Activated CD8-positive, alpha-beta memory T cell treated with anti-CD3 and anti-CD28 coated beads, Interleukin-2, amount 10 ng/mL, durations not matched to agents 7 days and 5 days (primary cell): ENCODE measurements at regions not wholly inside any gene's neighbourhood (a gene's known extent, or its start where the extent isn't known, plus 50 kb on each side); places are given as distances from the start of the nearest gene placed in this dataset.

Source experiments
- ATAC-seq: fragments of 150-1000 bp; cut with Tn5 transposase; one replicate; pipeline ENCODE4 v1.10.0; 2021; ENCODE audit warnings: moderate library complexity
- CTCF ChIA-PET: fragments of 350-600 bp; sonication (Branson Sonifier 250); formaldehyde crosslinking; loops from one replicate; lab custom pipeline; 2021; ENCODE audit warnings: antibody characterized with exemption; lab: Charles Lee
- DNase-seq: peaks from one replicate; pipeline ENCODE4 v3.0.0-alpha.2; 2020
- H3K27ac Mint-ChIP-seq: one replicate; pipeline ENCODE4 v1.8.0; 2021; ENCODE audit warnings: mild to moderate bottlenecking, mixed read lengths
- H3K27me3 Mint-ChIP-seq: one replicate; pipeline ENCODE4 v1.8.0; 2021; ENCODE audit warnings: mixed read lengths
- H3K36me3 Mint-ChIP-seq: one replicate; pipeline ENCODE4 v1.8.0; 2021; ENCODE audit warnings: mild to moderate bottlenecking, mixed read lengths
- H3K4me1 Mint-ChIP-seq: one replicate; pipeline ENCODE4 v1.8.0; 2021; ENCODE audit warnings: mixed read lengths
- H3K4me3 Mint-ChIP-seq: one replicate; pipeline ENCODE4 v1.8.0; 2021; ENCODE audit warnings: mild to moderate bottlenecking, moderate library complexity, mixed read lengths
- H3K9me3 Mint-ChIP-seq: one replicate; pipeline ENCODE4 v1.8.0; 2022; ENCODE audit warnings: low read depth, mixed read lengths

DNA sequence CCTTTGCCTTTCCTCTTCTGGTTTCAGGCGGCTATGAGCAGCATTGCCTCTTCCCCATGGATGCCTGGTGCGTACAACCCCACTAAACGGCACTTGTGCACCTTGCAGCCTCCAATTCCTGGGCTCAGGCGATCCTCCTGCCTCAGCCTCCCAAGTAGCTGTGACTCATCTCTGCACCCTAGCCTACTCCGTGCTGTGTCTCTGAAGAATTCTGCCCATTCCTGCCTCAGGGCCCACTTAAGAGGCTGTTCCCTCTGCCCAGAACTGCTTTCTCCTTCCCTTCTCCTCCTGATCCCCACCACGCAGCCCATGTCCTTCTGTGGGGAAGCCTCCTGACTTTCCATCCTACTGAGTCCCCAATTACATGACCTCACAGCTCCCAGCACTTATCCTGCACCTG lies 142.2 kb upstream of the ZNF507 start:
- Mint-ChIP-seq H3K36me3 (no peaks in the 10 kb centered on the region), H3K4me3 (no peak overlapping the region), H3K27me3 (no peaks in the 10 kb centered on the region), H3K9me3 (no peaks in the 10 kb centered on the region), H3K27ac (no peak overlapping the region), H3K4me1 (peaks cover 10% of the 10 kb centered on the region)
- DNase-seq (no peak), ATAC-seq (no peak)
- CTCF ChIA-PET, result interaction anchor here (1.0 to 1.5 kb wide), 2 partner anchors 21 to 22 kb away, joined by 4 to 7 read pairs; no protein-coding TSS in a partner anchor

DNA sequence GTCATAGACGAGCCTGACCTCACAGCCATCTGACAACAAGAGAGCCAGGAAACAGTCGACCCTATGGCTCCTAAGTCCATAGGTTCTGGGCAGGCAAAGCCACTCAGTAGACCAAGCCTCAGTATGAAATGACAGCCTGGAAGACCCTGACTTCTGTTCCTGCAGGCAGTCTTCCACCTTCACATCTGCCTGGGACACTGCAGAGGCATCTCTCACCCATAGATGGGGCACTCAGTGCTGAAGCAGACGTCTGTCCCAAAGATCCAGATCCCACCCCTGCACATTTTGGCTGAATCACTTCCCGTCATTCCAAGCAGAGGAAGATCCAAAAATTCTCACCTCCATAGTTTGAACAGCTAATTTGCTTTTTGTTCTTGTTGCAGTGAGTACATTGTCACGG lies 139.3 kb upstream of the ZNF507 start:
- no peak for DNase-seq
- H3K4me3 Mint-ChIP-seq, result no peak overlapping the region
- H3K9me3 Mint-ChIP-seq, result peaks cover 6% of the 10 kb centered on the region
- no peak overlapping the region for H3K27ac Mint-ChIP-seq
- H3K27me3 Mint-ChIP-seq, result no peaks in the 10 kb centered on the region
- H3K36me3 Mint-ChIP-seq, result no peaks in the 10 kb centered on the region
- CTCF ChIA-PET, result no interaction called here
- ATAC-seq, result no peak
- peaks cover 9% of the 10 kb centered on the region for H3K4me1 Mint-ChIP-seq

DNA sequence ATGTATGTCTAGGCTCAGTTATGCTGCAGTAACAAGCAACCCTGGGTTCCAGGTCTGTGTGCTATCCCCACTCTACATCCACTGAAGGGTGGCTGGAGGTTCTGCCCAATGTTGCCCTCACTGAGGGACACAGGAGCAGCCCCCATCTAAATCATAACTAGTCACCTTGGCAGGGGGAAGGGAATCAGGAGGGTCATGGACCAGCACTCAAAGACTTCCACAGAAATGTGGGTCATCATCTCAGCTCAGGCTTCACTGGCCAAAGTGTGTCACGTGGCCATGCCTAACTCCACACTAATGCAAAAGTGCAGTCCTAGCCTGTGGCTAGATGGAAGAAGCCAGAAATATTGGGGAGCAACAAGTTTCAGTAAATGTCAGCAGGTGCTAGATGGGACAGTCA lies 137.3 kb upstream of the ZNF507 start:
- H3K4me1 Mint-ChIP-seq, result no peaks in the 10 kb centered on the region
- no peak for DNase-seq
- no peak overlapping the region for H3K27ac Mint-ChIP-seq
- no peak for ATAC-seq
- peaks cover 1% of the 10 kb centered on the region for H3K27me3 Mint-ChIP-seq
- CTCF ChIA-PET, result no interaction called here
- no peak overlapping the region for H3K4me3 Mint-ChIP-seq
- no peaks in the 10 kb centered on the region for H3K36me3 Mint-ChIP-seq
- peaks cover 6% of the 10 kb centered on the region for H3K9me3 Mint-ChIP-seq

DNA sequence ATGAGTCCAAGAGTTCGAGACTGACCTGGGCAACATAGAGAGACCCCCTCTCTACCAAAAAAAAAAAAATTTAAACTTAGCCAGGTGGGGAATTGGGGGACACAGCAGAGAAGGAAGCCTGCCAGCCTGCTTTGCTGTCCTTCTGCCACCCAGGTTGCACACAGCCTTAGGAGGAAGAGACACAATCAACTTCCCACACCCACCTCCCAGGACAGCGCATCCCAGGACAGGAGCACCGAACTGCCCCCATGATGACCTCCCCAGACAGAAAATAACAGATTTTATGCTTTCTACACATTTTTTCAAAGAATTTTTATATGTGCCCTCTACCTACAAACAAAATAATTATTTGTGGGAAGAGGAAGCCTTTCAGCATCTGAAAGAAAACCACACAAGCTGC lies 126.0 kb upstream of the ZNF507 start:
- Mint-ChIP-seq H3K27ac (no peak overlapping the region), H3K4me3 (no peak overlapping the region), H3K9me3 (no peaks in the 10 kb centered on the region), H3K4me1 (peaks cover 4% of the 10 kb centered on the region), H3K36me3 (no peaks in the 10 kb centered on the region), H3K27me3 (peaks cover 27% of the 10 kb centered on the region)
- no peak for DNase-seq
- CTCF ChIA-PET, result no interaction called here
- no peak for ATAC-seq

DNA sequence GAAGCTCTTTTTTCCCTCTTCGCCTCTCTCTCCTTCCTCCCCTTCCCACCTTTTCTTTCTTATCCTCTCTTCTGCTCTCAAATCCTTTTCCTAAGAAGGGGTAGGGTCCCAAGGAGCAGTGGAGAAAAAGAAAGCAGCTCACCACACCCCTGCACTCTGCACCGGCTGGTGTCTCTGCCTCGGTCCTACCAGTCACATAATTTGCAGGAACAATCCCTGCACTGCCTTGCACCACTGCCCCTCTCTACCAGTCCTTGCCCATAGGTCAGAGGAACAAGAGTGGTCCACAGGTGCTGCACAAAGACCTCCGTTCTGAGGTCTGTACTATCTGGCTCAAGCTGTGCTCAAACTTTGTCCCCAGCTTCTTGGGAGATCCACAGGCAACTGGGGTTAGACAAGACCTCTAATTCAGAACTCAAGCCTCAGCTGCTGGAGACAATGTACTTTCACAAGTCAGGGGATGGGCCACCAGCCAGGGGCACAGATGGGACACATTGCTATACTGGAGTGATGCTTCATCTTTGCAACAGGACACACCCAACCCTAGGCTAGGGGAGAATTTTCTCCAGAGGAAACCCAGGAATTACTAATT lies 125.4 kb upstream of the ZNF507 start:
- Mint-ChIP-seq H3K4me1 (peaks cover 7% of the 10 kb centered on the region), H3K9me3 (no peaks in the 10 kb centered on the region), H3K27ac (no peak overlapping the region), H3K27me3 (peaks cover 33% of the 10 kb centered on the region), H3K36me3 (no peaks in the 10 kb centered on the region), H3K4me3 (no peak overlapping the region)
- ATAC-seq, result no peak
- no peak for DNase-seq
- CTCF ChIA-PET, result no interaction called here

DNA sequence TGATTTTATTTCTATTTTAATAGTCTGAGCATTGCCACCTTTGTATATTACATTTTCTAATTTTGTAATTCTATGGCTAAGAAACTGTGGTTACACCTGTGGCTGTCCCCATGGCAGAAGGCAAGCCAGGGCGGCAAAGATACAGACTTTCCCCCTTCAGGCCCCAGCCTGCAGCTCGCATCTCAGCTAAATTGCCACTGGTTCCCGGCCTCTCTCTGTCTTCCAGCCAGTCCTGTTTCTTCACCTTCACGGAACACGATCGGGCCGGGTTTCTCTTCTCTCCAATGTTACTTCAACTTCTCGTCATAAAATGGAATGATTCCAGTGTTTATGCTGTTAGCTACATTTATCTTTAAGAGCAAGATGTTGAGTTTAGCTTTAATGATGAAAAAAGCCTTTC lies 124.5 kb upstream of the ZNF507 start:
- Mint-ChIP-seq H3K4me1 (peaks cover 7% of the 10 kb centered on the region), H3K36me3 (no peaks in the 10 kb centered on the region), H3K4me3 (no peak overlapping the region), H3K27ac (no peak overlapping the region), H3K27me3 (peaks cover 41% of the 10 kb centered on the region), H3K9me3 (no peaks in the 10 kb centered on the region)
- ATAC-seq (no peak), DNase-seq (no peak)
- CTCF ChIA-PET, result no interaction called here

DNA sequence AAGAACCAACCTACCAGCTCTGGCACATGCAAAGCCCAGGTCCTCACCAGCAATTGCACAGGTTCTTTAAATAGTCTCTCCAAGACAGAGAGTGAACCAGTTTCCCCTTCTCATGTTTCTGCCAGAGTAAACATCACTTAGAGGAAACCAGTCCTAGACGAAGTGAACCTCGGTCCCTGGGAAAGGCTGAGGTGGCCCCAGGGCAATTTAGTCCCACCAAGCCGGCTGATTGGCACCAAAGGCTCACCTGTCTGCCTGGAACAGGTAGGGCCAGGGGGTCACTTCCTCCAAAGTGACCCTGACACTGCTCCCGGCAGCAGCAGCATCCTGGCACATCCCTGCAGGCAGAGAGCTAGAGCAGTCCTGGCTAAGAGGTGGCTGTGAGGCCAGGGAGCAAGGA lies 122.9 kb upstream of the ZNF507 start:
- Mint-ChIP-seq H3K9me3 (no peaks in the 10 kb centered on the region), H3K4me1 (peaks cover 7% of the 10 kb centered on the region), H3K4me3 (no peak overlapping the region), H3K36me3 (no peaks in the 10 kb centered on the region), H3K27ac (no peak overlapping the region), H3K27me3 (peaks cover 44% of the 10 kb centered on the region)
- CTCF ChIA-PET, result no interaction called here
- no peak for DNase-seq
- no peak for ATAC-seq

DNA sequence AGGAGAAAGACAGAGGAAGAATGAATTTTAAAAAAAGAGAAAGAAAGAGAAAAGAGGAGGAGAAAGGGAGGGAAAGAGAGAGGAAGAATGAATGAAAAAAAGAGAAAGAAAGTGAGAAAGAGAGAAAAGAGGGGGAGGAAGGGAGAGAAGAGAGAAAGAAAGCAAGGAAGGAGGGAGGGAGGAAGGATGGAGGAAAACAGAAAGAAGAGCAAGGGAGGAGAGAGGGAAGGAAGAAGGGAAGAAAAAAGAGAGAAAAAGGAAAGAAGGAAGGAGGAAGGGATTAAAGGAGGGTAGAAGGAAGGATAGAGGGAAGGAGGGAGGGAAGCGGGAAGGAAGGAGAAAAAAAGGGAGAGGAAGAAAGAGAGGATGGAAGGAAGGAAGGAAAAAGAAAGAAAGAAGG lies 122.3 kb upstream of the ZNF507 start:
- CTCF ChIA-PET, result interaction anchor here (3.4 kb wide), 1 partner anchor 1541 kb away, joined by 29 read pairs; no protein-coding TSS in a partner anchor
- Mint-ChIP-seq H3K4me3 (no peak overlapping the region), H3K4me1 (peaks cover 7% of the 10 kb centered on the region), H3K36me3 (no peaks in the 10 kb centered on the region), H3K27ac (no peak overlapping the region), H3K9me3 (no peaks in the 10 kb centered on the region), H3K27me3 (peaks cover 44% of the 10 kb centered on the region)
- DNase-seq (no peak), ATAC-seq (no peak)

DNA sequence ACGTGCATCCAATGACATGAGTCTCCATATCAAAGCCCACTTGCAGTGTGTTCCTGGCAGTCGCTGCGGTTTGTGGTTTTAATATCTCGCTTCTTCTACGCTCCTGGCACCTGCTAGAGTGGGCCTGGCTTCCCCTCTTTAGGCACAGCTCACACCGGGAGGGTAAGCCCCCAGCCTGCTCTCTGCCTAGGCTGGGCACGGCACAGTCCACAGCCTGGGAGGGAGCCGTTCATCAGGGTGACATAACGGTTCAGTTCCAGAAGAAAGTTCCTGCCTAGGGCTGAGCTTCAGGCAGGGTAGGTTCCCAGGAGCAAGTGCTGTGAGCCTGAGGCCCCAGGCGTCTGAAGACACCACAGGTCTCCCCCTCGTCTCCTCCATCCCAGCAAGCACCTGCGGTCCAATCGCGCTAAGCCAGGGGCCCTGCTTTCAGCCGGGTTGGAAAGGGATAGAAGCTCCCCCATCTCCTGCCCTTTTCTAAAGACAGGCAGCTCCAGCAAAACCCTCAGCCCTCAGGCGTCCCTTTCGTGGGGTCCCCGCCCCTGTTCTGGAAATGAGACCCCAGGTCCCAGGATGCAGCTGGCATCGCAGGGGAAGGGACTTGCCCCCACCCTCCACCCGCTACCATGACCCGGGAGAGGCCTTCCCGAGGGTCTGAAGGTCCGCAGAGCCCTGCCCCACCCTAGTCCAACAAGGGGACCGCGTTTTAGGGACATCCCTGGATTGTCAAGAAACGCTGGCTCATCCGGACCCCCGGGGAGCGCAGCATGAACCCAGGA lies 121.6 kb upstream of the ZNF507 start:
- H3K36me3 Mint-ChIP-seq, result no peaks in the 10 kb centered on the region
- CTCF ChIA-PET, result interaction anchor here (0.6 to 3.4 kb wide), 19 partner anchors 11 to 1557 kb away, joined by 3 to 29 read pairs (median 4); no protein-coding TSS in a partner anchor
- no peaks in the 10 kb centered on the region for H3K9me3 Mint-ChIP-seq
- H3K4me1 Mint-ChIP-seq, result peaks cover 7% of the 10 kb centered on the region
- no peak for ATAC-seq
- peaks cover 44% of the 10 kb centered on the region for H3K27me3 Mint-ChIP-seq
- no peak for DNase-seq
- H3K4me3 Mint-ChIP-seq, result no peak overlapping the region
- no peak overlapping the region for H3K27ac Mint-ChIP-seq

DNA sequence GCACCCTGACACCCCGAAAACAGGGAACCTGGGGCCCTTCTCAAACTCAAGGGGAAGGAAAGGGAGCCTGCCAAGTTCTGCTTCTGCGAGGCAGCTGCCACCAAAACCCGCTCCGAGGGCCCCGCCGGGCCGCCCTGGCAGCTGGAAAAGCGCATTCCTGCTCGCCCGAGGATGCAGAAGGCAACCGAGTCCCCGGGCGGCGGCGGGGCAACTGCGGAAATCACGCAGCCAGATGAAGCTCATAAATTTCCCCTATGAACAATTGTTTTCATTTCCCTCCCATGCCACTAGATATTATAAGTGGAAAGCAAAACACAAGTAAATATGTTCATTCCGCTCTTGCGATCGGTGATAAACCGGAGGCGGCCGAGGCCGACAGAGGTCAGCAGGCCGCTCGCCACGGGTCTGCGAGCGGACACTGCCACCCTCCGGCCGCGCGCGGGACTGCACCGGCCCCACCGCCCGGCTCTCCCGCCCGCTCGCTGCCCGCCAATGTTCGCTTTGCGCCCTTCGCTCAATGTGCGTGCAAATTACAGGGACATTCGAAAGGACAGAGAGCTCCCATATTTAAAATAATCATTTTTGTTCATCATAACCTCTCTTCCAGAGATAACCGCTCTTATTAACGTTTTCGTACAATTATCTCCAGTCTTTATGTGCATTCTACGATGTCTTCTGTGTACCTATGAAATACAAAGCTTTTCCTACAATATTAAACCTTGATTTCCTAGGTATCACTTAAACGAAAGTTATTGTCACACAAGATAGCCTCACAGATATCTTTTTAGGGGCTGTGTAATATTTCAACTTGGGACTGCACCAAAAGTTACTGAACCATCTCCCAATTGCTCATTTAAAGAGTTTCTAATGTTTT lies 120.8 kb upstream of the ZNF507 start:
- CTCF ChIA-PET, result interaction anchor here (0.6 to 3.4 kb wide), 26 partner anchors 12 to 1558 kb away, joined by 3 to 29 read pairs (median 4); no protein-coding TSS in a partner anchor
- Mint-ChIP-seq H3K27ac (no peak overlapping the region), H3K36me3 (no peaks in the 10 kb centered on the region), H3K27me3 (peaks cover 44% of the 10 kb centered on the region), H3K9me3 (no peaks in the 10 kb centered on the region), H3K4me1 (peaks cover 7% of the 10 kb centered on the region), H3K4me3 (peak overlapping the region; percentile 45)
- peak; percentile 54 for DNase-seq
- ATAC-seq, result peak; percentile 87

DNA sequence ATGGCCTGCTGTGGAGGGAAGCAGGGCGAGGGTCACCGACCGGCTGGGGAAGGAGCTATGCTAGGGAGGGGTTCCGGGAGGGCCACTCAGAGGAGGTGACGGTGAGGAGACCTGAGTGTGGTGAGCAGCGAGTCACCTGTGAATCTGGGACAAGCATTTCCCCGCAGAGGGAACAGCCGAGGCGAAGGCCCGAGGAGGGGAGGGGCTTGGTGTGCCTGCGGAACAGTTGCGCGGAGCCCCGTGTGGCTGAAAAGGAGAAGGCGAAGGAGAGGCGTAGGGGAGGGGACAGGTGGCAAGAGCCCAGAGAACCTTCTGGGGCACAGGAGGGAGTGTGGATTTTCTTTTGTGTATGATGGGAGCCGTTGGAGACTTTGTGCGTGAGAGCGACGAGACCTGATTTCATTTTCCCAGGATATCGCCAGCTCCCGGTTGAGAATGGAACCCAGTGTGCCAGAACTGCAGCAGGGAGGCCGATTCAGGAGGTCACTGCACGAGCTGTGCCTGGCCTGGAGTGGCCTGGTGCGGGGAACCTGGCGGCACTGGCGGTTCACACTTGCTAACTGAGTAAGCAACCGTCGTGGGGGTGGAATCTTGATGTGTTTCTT lies 117.7 kb upstream of the ZNF507 start:
- CTCF ChIA-PET, result no interaction called here
- Mint-ChIP-seq H3K9me3 (no peaks in the 10 kb centered on the region), H3K4me3 (no peak overlapping the region)

DNA sequence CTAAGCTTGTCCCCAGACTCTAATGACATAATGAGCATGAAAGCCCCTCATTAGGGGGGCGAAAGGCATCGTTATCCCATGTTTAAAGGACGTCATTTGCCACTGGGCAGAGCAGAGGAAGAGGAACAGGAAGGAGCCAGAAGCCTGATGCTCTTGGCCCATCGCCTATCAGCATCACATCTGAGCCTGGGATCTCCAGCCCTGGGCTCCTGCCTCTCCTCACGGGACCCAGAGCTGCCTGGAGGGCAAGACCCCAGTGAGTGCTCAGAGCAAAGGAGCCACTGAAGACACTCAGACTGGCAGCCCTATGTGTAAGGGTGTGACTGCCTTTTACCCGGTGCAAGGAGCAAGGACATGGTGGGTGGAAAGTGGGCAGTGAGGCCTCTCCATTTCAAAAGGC lies 115.0 kb upstream of the ZNF507 start:
- H3K4me1 Mint-ChIP-seq, result no peaks in the 10 kb centered on the region
- no peaks in the 10 kb centered on the region for H3K36me3 Mint-ChIP-seq
- no peak overlapping the region for H3K27ac Mint-ChIP-seq
- H3K9me3 Mint-ChIP-seq, result no peaks in the 10 kb centered on the region
- ATAC-seq, result no peak
- CTCF ChIA-PET, result no interaction called here
- DNase-seq, result no peak
- H3K27me3 Mint-ChIP-seq, result peaks cover 7% of the 10 kb centered on the region
- H3K4me3 Mint-ChIP-seq, result no peak overlapping the region

More for the DNA sequence above, 117.7 kb upstream of the ZNF507 start:
- peaks cover 7% of the 10 kb centered on the region for H3K4me1 Mint-ChIP-seq
- no peak for ATAC-seq
- H3K36me3 Mint-ChIP-seq, result no peaks in the 10 kb centered on the region
- no peak for DNase-seq
- H3K27ac Mint-ChIP-seq, result no peak overlapping the region
- peaks cover 29% of the 10 kb centered on the region for H3K27me3 Mint-ChIP-seq

DNA sequence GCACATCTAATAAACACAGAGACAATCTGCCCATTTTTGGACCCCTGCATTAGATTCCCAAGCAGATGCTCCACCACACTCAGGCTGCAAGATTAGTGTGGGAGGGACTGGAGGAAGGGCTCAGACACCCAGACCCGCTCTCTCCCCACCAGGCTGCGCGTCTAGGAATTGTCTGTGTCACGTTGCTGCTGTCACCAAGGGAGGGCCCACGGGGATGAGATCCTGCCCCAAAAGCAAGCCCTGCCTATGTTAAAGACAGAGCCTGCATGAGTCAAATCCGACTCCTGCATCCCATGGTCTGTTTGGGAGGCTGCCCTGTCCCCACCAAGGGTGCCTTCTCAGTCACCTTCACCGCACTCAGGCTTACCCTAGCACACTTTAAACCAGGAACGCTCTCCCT lies 114.4 kb upstream of the ZNF507 start:
- Mint-ChIP-seq H3K36me3 (no peaks in the 10 kb centered on the region), H3K9me3 (no peaks in the 10 kb centered on the region), H3K4me3 (no peak overlapping the region), H3K27ac (no peak overlapping the region), H3K4me1 (no peaks in the 10 kb centered on the region), H3K27me3 (peaks cover 2% of the 10 kb centered on the region)
- DNase-seq (no peak), ATAC-seq (no peak)
- CTCF ChIA-PET, result no interaction called here
